ENCODE measurements at regions not wholly inside any gene's neighbourhood (a gene's known extent, or its start where the extent isn't known, plus 50 kb on each side); places are given as distances from the start of the nearest gene placed in this dataset.

- no peak for DNase-seq (ENCODE audit: low read depth)
- TF ChIP-seq, protein P1, sequence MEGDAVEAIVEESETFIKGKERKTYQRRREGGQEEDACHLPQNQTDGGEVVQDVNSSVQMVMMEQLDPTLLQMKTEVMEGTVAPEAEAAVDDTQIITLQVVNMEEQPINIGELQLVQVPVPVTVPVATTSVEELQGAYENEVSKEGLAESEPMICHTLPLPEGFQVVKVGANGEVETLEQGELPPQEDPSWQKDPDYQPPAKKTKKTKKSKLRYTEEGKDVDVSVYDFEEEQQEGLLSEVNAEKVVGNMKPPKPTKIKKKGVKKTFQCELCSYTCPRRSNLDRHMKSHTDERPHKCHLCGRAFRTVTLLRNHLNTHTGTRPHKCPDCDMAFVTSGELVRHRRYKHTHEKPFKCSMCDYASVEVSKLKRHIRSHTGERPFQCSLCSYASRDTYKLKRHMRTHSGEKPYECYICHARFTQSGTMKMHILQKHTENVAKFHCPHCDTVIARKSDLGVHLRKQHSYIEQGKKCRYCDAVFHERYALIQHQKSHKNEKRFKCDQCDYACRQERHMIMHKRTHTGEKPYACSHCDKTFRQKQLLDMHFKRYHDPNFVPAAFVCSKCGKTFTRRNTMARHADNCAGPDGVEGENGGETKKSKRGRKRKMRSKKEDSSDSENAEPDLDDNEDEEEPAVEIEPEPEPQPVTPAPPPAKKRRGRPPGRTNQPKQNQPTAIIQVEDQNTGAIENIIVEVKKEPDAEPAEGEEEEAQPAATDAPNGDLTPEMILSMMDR (IDR thresholded peaks at IDR 0.05; ENCODE audit: insufficient read depth, low read depth, low read length, missing control alignments): no peak
- no peak overlapping the region for H3K4me3 ChIP-seq (ENCODE audit: low read length)
Measured at GRCh38 chr5:173709145-173709544, 92.7 kb upstream of the BOD1 start.

DNA sequence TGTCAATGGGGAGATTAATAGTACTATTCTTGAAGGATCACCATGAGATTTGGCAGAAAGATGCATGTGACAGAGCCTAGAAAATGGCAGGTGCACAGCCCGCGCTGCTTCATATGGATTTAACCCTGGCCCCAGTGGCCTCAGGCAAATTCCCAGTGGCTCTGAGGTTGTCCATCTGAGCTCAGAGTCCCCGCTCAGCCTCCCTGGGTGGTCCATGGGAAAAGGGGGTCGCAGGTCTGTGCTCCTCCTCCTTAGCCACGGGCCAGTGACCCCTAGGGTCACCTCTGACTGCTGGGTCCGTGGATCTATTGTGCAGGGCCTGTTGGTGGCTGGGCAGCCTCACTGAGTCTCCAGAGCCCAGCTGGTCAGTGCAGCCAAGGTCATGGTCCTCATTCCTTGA lies 93.3 kb upstream of the BOD1 start:
- H3K4me3 ChIP-seq (ENCODE audit: low read length): no peak overlapping the region
- DNase-seq (ENCODE audit: low read depth): no peak
- TF ChIP-seq, protein P1 (IDR thresholded peaks at IDR 0.05; ENCODE audit: insufficient read depth, low read depth, low read length, missing control alignments): no peak

GRCh38 chr5:173710528-173710927 lies 94.1 kb upstream of the BOD1 start:
- DNase-seq (ENCODE audit: low read depth): no peak
- TF ChIP-seq, protein P1 (IDR thresholded peaks at IDR 0.05; ENCODE audit: insufficient read depth, low read depth, low read length, missing control alignments): no peak

DNA sequence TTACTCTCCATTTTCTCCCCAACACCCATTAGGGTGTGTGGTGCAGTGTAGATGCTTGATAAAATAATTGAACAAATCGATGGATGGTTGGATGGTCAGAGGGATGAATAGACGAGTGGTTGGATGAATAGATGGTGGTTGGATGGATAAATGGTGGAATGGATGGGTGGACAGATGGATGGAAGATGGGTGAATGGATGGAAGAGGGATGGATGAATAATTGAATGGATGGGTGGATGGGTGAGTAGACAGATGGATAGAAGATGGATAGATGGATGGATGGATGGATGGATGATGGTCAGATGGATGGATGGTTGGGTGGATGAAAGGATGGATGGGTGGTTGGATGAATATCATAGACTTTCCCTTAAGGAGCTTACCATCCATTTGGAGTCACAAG lies 95.0 kb upstream of the BOD1 start:
- H3K4me3 ChIP-seq (ENCODE audit: low read length): no peak overlapping the region
- no peak for DNase-seq (ENCODE audit: low read depth)
- TF ChIP-seq, protein P1 (IDR thresholded peaks at IDR 0.05; ENCODE audit: insufficient read depth, low read depth, low read length, missing control alignments): no peak

More at GRCh38 chr5:173710528-173710927, 94.1 kb upstream of the BOD1 start:
- H3K4me3 ChIP-seq (ENCODE audit: low read length): no peak overlapping the region

DNA sequence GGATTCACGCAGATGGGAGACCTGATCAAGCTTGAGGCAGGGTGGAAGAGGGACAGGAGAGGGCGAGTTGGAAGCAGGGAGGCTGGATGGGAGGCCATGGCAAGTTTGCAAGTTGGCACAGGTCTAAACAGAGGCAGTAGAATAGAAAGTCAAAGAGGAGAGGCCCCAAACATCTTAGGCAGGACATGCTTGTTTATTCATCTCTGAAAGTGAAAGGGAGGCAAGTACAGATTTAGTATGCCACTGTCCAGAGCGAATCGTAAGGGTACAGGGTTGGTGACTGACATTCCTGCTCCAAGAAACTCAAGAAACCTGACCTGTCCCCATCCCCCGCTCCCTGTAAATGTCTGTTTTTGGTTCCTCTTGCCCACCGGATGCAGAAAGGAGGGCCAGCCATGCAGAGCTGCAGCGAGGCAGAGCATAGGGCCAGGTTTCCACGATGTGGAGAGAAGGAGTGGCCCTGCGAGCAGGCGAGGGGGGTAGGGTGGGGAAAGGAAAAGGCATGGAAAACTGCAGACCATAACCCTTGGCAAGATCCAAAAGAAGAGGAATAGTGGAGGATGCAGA lies 96.2 kb upstream of the BOD1 start:
- no peak overlapping the region for H3K4me3 ChIP-seq (ENCODE audit: low read length)
- DNase-seq (ENCODE audit: low read depth): peak; percentile 31
- TF ChIP-seq, protein P1 (IDR thresholded peaks at IDR 0.05; ENCODE audit: insufficient read depth, low read depth, low read length, missing control alignments): no peak

DNA sequence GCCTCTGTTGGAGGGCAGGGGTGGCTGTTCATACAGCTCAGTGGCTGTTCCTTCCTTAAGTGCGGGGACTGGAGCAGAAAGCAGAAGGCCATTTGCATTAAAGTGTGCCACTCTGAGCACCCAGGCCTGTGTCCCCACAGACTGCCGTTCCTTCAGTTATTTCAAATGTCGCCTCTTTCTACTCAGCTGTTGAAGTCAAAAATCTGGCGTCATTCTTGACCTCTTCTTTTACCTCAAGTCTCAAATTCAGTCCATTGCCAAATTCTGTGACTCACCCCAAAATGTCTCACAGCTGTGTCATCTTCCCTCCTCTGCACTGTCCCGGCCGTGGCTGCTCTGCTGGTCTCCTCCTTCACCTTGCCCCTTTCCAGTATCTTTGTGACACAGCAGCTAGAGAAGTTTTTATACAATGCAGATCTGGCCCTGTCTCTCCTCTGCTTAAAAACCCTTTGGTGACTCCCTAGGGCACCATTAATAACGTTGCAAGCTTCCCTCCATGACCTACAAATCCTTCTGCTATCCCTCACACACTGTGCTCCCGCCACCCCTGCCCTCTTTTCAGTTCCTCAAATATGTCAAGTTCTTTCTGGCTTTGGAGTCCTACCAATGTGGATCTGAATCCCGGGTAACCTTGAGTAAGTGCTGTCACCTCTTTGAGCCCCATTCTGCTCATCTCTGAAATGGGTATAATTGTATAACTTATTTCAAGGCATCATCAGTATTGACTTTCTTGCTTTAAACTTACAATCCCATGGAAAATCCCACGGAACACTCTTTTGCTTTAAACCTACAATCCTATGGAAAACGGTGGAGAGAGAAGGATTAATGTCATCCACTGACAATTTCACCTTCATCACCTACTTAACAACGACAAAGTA lies 98.3 kb upstream of the BOD1 start:
- no peak overlapping the region for H3K4me3 ChIP-seq (ENCODE audit: low read length)

More for the DNA sequence above, 98.3 kb upstream of the BOD1 start:
- DNase-seq (ENCODE audit: low read depth): peak; percentile 90
- TF ChIP-seq, protein P1 (IDR thresholded peaks at IDR 0.05; ENCODE audit: insufficient read depth, low read depth, low read length, missing control alignments): no peak

All from epithelial cell of esophagus (primary cell).